Ascending aorta (tissue), 2 donors: ENCODE measurements at regions not wholly inside any gene's neighbourhood (a gene's known extent, or its start where the extent isn't known, plus 50 kb on each side); places are given as distances from the start of the nearest gene placed in this dataset.

ENCODE experiments used
- DNase-seq, 2 donors: peaks; one replicate each; pipeline ENCODE4 v3.0.0-alpha.2; 2019; ENCODE audit warnings: low spot score in 2 of 2
- H3K27ac ChIP-seq, 2 donors: fragments of 200-600 bp; sonication (generic); one replicate each; pipeline ENCODE4 v1.5.1; 2016 to 2017; ENCODE audit warnings: mild to moderate bottlenecking in 1 of 2
- H3K27me3 ChIP-seq: fragments of 200-600 bp; sonication (generic); one replicate; pipeline ENCODE4 v1.5.1; 2017
- H3K36me3 ChIP-seq, 2 donors: fragments of 200-600 bp; sonication (generic); one replicate each; pipeline ENCODE4 v1.5.1; 2016
- H3K4me1 ChIP-seq, 2 donors: fragments of 200-600 bp; sonication (generic); one replicate each; pipeline ENCODE4 v1.5.1; 2016 to 2017; ENCODE audit warnings: mild to moderate bottlenecking in 1 of 2
- H3K4me3 ChIP-seq, 2 donors: fragments of 200-600 bp; sonication (generic); one replicate each; pipeline ENCODE4 v1.5.1; 2016 to 2017; ENCODE audit warnings: mild to moderate bottlenecking in 1 of 2
- H3K9me3 ChIP-seq, 2 donors: fragments of 200-600 bp; sonication (generic); one replicate each; pipeline ENCODE4 v1.5.1; 2016
- intact Hi-C: fragments of 100-400 bp; cut with DNase I; formaldehyde crosslinking; loops from one replicate; pipeline ENCODE4 v1.15.1; 2023
- TF ChIP-seq, protein P1 (sequence below), 3 experiments: fragments of 200-600 bp in 2 of 3; fragments of 450-650 bp in 1 of 3; sonication (generic) in 2 of 3; IDR thresholded peaks; one replicate each; pipeline ENCODE4 v1.5.1; 2016 to 2019; ENCODE audit warnings: antibody characterized with exemption in 3 of 3, mild to moderate bottlenecking in 1 of 3, moderate library complexity in 1 of 3

- H3K4me1 ChIP-seq: no peaks in the 10 kb centered on the region
- TF ChIP-seq, protein P1, sequence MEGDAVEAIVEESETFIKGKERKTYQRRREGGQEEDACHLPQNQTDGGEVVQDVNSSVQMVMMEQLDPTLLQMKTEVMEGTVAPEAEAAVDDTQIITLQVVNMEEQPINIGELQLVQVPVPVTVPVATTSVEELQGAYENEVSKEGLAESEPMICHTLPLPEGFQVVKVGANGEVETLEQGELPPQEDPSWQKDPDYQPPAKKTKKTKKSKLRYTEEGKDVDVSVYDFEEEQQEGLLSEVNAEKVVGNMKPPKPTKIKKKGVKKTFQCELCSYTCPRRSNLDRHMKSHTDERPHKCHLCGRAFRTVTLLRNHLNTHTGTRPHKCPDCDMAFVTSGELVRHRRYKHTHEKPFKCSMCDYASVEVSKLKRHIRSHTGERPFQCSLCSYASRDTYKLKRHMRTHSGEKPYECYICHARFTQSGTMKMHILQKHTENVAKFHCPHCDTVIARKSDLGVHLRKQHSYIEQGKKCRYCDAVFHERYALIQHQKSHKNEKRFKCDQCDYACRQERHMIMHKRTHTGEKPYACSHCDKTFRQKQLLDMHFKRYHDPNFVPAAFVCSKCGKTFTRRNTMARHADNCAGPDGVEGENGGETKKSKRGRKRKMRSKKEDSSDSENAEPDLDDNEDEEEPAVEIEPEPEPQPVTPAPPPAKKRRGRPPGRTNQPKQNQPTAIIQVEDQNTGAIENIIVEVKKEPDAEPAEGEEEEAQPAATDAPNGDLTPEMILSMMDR (IDR thresholded peaks at IDR 0.05): no peak
- intact Hi-C loops: no loop called here
Measured at GRCh38 chr14:98328496-98328895, 943.5 kb downstream of the BCL11B start.

GRCh38 chr14:98334186-98334585 is 937.8 kb downstream of the BCL11B start:
- intact Hi-C loops: no loop called here
- Histone ChIP-seq H3K36me3 (no peaks in the 10 kb centered on the region), H3K4me3 (no peak overlapping the region), H3K4me1 (no peaks in the 10 kb centered on the region), H3K27ac (no peak overlapping the region), H3K27me3 (no peaks in the 10 kb centered on the region), H3K9me3 (no peaks in the 10 kb centered on the region)
- TF ChIP-seq, protein P1 (IDR thresholded peaks at IDR 0.05): no peak
- no peak for DNase-seq

More at GRCh38 chr14:98328496-98328895, 943.5 kb downstream of the BCL11B start:
- no peaks in the 10 kb centered on the region for H3K36me3 ChIP-seq
- no peak overlapping the region for H3K4me3 ChIP-seq
- no peak for DNase-seq
- no peak overlapping the region for H3K27ac ChIP-seq
- no peaks in the 10 kb centered on the region for H3K27me3 ChIP-seq
- no peaks in the 10 kb centered on the region for H3K9me3 ChIP-seq

DNA sequence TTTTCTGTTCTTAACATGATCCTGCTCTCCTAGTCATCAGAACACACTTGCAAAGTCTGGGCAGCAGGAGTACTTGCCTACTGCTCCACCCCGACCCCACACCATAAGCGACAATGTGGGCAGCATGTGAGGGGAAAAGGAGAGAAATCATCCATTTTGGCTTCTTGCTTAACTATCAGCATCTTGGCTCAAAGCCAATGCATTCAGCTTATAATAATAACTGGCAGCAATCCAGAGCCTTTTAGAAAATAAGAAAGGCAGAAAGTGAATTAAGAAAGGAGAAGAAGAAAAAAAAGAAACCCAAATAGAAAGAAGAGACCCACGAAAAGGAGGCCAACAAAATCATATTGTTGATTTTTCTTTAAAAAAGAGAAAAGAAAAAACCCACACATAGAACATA is 930.8 kb downstream of the BCL11B start:
- H3K9me3 ChIP-seq: no peaks in the 10 kb centered on the region
- DNase-seq: no peak
- no peak overlapping the region for H3K27ac ChIP-seq
- intact Hi-C loops: no loop called here
- no peaks in the 10 kb centered on the region for H3K27me3 ChIP-seq
- H3K36me3 ChIP-seq: no peaks in the 10 kb centered on the region
- H3K4me1 ChIP-seq: no peaks in the 10 kb centered on the region
- no peak overlapping the region for H3K4me3 ChIP-seq
- TF ChIP-seq, protein P1 (IDR thresholded peaks at IDR 0.05): no peak

DNA sequence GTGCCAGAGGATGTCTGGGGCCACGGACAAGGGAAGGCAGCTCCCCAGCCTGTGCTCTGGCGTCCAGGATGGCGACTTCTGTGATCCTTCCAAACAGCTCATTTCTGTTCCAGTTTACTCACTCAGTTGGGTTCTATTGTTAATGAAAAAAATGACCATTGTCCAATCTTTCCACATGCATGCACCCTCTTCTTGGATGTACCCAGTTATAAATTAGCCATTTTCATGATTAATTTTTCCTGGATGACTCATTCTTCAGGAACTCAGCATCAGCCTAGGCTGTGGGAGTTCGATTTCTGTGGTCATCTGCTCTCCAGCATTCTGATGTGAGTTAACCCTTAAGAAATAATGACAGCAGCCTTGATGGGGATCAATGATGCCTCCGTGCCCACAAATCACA is 926.8 kb downstream of the BCL11B start:
- H3K27me3 ChIP-seq: no peaks in the 10 kb centered on the region
- H3K27ac ChIP-seq: no peak overlapping the region
- intact Hi-C loops: no loop called here
- no peaks in the 10 kb centered on the region for H3K36me3 ChIP-seq
- TF ChIP-seq, protein P1 (IDR thresholded peaks at IDR 0.05): no peak
- no peak for DNase-seq
- H3K4me1 ChIP-seq: no peaks in the 10 kb centered on the region
- H3K9me3 ChIP-seq: no peaks in the 10 kb centered on the region
- H3K4me3 ChIP-seq: no peak overlapping the region

DNA sequence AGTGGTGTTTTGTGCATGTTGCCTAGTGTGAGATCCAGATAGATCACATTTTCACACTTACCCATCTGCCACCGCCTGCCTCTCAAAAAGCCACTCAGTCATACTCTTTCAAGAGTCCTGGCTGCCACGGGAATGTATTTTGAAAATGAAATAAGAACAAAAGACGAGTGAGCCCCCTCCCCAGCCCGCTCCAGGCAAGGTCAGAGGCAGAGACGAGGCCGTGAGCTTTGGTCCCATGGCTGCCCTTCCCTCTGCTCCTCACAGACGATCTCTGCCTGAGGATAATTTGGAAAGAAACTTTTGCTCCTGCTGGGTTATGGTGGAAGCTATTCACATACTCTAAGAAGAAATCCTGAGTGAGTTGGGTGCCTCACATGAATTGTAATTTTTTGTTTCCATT is 924.3 kb downstream of the BCL11B start:
- no peak for DNase-seq
- intact Hi-C loops: no loop called here
- TF ChIP-seq, protein P1 (IDR thresholded peaks at IDR 0.05): no peak
- no peak overlapping the region for H3K4me3 ChIP-seq
- H3K36me3 ChIP-seq: no peaks in the 10 kb centered on the region
- H3K27me3 ChIP-seq: no peaks in the 10 kb centered on the region
- H3K9me3 ChIP-seq: no peaks in the 10 kb centered on the region
- no peaks in the 10 kb centered on the region for H3K4me1 ChIP-seq
- no peak overlapping the region for H3K27ac ChIP-seq

DNA sequence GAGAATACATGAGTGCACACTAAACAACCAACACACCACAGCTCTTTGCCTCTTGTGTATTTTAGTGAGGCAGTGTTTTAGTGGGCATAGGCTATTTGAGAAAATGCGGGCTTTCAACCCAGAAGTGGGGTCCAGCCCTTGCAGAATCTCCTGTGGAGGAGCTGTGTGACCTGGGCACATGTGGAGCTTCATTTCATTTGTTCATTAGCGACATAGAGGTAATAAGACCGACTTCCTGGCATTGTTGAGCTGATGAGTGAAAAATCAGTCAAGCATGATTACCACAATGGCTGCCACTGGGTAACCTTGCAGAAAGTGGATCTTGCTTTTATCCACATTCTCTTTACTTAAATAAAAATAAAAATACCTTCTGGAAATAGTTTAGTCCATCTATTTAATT is 923.5 kb downstream of the BCL11B start:
- no peak overlapping the region for H3K27ac ChIP-seq

More for the DNA sequence above, 923.5 kb downstream of the BCL11B start:
- no peak overlapping the region for H3K4me3 ChIP-seq
- intact Hi-C loops: no loop called here
- no peaks in the 10 kb centered on the region for H3K9me3 ChIP-seq
- DNase-seq: no peak
- H3K4me1 ChIP-seq: no peaks in the 10 kb centered on the region
- TF ChIP-seq, protein P1 (IDR thresholded peaks at IDR 0.05): no peak
- no peaks in the 10 kb centered on the region for H3K36me3 ChIP-seq
- H3K27me3 ChIP-seq: no peaks in the 10 kb centered on the region
